ENCODE measurements at regions not wholly inside any gene's neighbourhood (a gene's known extent, or its start where the extent isn't known, plus 50 kb on each side); places are given as distances from the start of the nearest gene placed in this dataset.
"Not testable (repeated sequence)": the region's sequence is repeated elsewhere in the genome, so short reads cannot be mapped to it uniquely, and the experiment has no call there.

- peak; percentile 38 for DNase-seq (ENCODE audit: low spot score)
These were observed 91.6 kb upstream of the RUNX3 start for GRCh38 chr1:25021591-25022215.

DNA sequence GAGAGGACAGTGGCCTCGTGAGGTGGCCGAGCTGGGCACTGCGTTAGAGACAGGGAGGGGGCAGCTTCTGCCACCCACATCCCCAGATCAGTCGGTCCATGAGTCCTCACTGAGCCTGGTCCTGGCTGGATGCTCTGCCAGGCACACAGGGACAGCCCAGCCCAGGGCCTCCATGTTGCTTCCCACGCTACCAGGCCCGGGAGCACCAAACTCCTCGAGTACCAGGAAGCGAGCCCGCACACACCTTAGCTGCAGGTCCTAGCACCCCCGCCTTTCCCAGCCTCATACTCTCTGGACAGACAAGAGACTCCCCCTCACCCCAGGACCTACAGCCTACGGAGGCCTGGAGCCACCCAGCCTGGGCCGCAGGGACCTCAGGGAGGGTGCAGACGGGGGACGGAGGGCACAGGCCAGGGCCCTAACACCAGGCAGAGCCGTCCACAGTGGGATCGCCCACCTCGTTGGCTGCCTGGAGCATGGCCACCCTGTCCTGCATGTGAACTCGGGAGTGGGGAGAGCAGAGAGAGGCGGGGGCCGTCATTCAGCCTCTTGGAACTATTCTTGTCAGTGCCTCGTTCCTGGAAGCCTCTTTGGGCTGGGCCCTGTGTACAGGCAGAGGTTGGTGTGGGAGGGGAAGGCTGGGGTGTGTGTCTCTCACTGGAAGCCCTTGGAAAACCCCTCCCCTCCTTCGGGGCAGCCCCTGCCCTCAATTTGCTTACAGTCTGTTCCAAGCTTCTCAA, 90.9 kb upstream of the RUNX3 start:
- no peak for DNase-seq (ENCODE audit: low spot score)

GRCh38 chr1:25020173-25020845, 90.2 kb upstream of the RUNX3 start:
- peak; percentile 45 for DNase-seq (ENCODE audit: low spot score)

DNA sequence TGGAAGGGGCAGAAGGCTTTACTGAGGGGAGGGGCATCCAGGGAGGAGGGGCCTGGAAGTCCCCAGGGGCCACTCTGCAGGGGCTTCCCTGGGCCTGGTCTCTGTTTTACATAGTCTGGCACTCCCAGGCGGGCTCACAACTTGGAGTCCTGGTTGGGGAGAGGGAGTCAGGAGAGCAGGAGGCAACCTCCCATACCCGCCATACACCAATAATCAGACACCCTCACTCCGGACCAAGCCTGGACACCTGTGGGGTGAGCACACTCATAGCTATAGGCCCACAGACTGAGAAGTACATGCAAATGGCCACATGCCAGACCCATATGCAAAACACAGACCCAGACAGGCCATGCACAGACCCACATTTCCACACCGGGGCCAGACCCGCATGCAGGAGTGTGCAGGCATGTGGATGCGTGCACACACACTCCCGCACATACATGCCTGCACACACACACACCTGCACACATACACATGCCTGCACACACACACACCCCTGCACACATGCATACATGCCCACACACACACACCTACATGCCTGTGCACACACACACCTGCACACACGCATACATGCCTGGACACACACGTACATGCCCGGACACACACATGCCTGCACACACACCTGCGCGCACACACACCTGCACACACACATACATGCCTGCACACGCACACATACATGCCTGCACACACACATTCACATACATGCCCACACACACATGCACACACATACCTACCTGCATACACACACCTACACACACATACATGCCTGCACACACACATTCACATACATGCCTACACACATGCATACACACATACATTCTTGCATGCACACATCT, 89.5 kb upstream of the RUNX3 start:
- DNase-seq (ENCODE audit: low spot score) = peak; percentile 88

GRCh38 chr1:25018943-25019336, 88.9 kb upstream of the RUNX3 start:
- peak; percentile 59 for DNase-seq (ENCODE audit: low spot score)

- DNase-seq (ENCODE audit: low spot score) = no peak
These were observed 88.1 kb upstream of the RUNX3 start for GRCh38 chr1:25018110-25018735.

GRCh38 chr1:25017436-25018109, 87.5 kb upstream of the RUNX3 start:
- no peak for DNase-seq (ENCODE audit: low spot score)

GRCh38 chr1:25012966-25013962, 83.2 kb upstream of the RUNX3 start:
- DNase-seq (ENCODE audit: low spot score) = no peak

DNA sequence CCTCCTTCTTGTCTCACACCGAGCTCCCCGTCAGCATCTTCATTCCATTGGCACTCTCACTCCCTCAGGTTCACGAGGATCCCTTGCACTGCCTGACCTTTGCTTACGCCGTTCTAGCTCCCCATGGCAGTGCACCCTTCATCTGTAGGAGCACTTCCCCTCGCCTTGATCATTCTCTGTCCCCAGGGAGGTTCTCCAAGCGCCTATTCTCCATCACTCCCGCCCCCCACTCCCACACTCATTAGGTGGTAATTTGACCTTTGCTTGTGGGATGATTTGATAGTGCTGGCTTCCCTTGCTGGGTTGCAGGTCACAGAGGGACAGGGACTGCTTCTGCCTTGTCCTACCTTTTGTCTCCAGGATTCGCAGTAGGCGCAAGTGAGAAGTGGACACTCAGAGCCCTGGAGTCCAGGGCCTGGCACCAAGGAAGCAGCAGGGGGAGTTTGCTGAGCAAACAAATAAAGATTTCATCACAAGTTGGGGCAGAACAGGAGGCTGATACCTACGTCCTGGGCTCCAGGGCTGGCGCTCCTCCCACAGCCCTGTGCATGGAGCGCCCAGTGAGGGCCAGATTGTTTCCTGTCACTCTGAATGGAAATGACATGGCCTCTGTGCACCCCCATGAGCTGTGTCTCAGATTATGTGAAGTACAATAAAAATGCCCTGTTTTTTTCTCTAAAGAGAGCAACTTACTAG, 82.0 kb upstream of the RUNX3 start:
- no peak for DNase-seq (ENCODE audit: low spot score)

- no peak for DNase-seq (ENCODE audit: low spot score)
These were observed 81.2 kb upstream of the RUNX3 start for GRCh38 chr1:25011275-25011674.

- no peak for DNase-seq (ENCODE audit: low spot score)
These were observed 79.7 kb upstream of the RUNX3 start for GRCh38 chr1:25009671-25010262.

DNA sequence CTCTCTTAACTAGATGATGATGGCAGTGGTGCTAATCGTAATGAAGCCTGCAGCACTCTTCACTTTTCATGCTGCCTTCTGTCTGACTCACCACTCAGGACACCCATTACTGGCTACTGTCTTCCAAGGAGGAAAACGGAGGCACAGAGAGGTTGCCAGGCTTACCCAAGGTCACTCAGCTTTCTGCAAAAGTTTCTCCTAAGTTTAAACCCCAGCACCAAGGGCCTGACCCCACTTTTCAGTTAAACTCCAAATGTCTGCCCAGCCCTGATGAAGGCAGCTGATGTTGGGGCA, 78.1 kb upstream of the RUNX3 start:
- DNase-seq (ENCODE audit: low spot score) = no peak

GRCh38 chr1:25007390-25008191, 77.5 kb upstream of the RUNX3 start:
- DNase-seq (ENCODE audit: low spot score) = not testable (repeated sequence)

GRCh38 chr1:25006770-25007169, 76.7 kb upstream of the RUNX3 start:
- DNase-seq (ENCODE audit: low spot score) = no peak

DNA sequence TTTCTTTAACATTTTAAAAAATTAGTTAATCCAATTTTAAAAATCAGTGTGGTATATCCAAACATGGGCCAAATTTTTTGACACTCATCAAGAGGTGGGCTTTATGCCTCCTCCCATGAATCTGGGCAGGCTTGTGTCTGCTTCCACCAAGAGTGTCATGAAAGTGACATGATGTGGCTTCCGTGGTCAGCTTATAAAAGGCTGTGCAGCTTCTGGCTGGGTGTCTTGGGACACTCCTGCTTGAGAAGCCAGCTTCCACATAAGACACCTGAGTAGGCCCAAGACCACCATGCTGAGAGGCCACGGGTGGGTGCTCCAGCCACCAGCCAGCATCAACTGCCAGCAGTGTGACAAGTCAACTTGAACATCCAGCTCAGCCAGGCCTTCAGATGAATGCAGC, 74.3 kb upstream of the RUNX3 start:
- DNase-seq (ENCODE audit: low spot score) = no peak

DNA sequence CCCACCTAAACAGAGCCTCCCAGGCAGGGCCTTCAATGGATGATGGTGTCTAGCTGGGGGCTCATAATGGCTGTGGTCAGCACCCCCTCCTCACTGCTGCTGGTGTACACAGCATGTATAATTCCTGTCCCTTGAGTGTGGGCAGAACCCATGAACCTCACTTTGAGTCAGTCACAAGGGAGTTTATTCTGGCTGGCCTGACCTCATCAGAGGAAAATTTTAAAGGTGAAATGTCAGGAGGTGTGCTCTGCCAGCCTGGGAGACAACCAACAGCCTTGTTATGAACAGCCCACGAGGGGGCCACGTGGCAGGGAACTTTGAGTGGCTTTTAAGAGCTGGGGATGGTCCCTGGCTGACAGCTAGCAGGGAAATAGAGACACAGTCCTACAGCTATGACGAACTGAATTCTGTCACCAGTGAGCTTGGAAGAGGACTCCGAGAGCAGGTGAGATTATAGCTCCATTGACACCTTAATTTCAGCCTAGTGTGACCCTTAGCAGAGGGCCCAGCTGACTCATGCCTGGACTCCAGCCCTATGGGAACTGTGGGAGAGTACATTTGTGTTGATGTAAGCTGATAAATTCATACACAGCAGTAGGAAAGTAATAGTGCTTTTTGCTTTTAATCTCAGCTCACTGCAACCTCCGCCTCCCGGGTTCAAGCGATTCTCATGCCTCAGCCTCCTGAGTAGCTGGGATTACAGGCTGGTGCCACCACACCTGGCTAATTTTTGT, 73.5 kb upstream of the RUNX3 start:
- DNase-seq (ENCODE audit: low spot score) = no peak

DNA sequence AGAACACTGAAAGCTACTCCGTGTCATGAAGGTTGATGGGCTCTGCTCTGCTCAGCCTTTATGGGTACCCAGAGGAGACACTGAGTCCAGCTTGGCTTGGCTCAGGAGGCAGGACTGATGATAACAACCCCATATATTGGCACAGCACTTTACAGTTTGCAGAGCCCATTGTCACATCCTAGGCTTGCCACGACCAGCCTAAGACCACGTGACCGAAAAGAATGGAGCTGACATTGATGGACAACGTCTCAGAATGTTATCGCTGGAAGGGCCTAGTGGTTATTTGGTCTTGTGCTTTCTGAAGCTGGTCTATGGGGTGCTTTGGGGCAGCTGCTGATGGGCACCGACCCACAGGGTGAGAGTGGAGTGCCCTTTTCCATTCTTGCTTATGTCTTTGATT, 72.9 kb upstream of the RUNX3 start:
- DNase-seq (ENCODE audit: low spot score) = no peak

Data from NAMALWA (cell line).